GM19463 (cell line): ENCODE measurements at regions not wholly inside any gene's neighbourhood (a gene's known extent, or its start where the extent isn't known, plus 50 kb on each side); places are given as distances from the start of the nearest gene placed in this dataset.
"Not testable (repeated sequence)": the region's sequence is repeated elsewhere in the genome, so short reads cannot be mapped to it uniquely, and the experiment has no call there.

Source experiments
- ATAC-seq: cut with Tn5 transposase; IDR thresholded peaks from one replicate; pipeline ENCODE4 v1.9.1; 2021; ENCODE audit warnings: mild to moderate bottlenecking, moderate library complexity; ENCODE audit not compliant: unreplicated experiment

DNA sequence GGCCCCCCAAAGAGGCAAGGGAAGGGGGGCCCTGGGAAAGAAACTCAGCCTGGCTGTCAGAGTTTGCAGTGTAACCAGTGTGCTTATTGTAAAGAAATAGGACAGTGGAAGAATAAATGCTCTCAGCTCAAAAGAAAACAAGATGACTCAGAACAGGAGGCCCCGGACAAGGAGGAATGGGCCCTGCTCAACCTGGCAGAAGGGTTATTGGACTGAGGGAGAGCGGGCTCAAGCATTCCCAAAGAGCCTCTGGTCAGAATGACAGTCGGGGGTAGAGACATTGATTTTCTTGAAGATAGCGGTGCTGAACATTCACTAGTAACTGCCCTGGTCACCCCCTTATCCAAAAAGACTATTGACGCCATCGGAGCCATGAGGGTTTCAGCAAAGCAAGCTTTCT, 100.4 kb upstream of the OSBPL11 start:
- no peak for ATAC-seq

DNA sequence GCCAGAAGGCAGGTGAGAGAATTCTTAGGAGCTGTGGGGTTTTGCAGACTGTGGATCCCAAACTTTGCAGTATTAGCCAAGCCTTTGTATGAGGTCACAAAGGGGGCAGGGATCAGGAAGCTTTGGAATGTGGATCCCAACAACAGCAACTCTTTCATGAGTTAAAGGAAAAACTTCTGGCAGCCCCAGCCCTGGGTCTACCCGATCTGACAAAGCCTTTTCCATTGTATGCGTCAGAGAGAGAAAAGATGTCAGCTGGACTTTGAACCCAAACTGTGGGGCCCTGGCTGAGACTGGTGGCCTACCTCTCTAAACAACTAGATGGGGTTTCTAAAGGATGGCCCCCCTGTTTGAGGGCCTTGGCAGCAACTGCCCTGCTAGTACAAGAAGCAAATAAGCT, 101.8 kb upstream of the OSBPL11 start:
- not testable (repeated sequence) for ATAC-seq

DNA sequence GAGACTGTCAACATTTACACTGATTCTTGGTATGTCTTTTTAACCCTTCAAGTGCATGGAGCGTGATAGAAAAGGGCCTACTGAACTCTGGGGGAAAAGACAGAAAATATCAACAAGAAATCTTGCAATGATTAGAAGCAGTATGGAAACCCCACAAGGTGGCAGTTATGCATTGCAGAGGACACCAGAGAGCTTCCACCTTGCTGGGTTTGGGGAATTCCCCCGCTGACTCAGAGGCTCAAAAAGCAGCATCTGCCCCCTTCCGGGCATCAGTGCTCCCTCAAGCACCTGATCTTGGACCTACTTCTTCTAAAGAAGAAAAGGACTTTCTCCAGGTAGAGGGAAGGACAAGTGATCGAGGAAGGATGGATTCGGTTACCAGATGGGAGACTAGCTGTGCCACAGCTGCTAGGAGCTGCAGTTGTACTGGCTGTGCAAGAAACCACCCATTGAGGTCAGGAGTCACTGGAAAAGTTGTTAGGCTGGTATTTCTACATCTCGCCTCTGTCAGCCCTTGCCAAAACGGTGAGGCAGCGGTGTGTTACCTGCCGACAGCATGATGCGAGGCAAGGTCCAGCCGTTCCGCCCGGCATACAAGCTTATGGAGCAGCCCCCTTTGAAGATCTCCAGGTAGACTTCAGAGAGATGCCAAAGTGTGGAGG, 102.8 kb upstream of the OSBPL11 start:
- not testable (repeated sequence) for ATAC-seq

DNA sequence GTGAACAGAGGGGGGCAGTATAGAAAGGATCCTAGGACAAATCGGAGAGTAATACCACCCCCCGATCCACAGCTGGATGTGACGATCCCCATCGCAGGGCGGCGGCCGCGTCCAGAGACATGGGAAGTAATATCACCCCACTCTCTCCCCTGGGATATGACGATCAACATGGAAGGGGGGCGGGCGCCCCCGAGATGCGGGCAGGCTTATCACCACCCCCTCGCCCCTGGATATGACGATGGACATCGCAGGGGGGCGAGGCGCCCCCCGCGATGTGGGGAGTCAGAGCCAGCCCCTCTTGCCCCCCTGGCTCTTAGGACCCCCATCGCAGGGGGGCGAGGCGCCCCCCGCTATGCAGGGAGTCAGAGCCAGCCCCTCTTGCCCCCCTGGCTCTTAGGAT, 120.4 kb upstream of the OSBPL11 start:
- no peak for ATAC-seq

DNA sequence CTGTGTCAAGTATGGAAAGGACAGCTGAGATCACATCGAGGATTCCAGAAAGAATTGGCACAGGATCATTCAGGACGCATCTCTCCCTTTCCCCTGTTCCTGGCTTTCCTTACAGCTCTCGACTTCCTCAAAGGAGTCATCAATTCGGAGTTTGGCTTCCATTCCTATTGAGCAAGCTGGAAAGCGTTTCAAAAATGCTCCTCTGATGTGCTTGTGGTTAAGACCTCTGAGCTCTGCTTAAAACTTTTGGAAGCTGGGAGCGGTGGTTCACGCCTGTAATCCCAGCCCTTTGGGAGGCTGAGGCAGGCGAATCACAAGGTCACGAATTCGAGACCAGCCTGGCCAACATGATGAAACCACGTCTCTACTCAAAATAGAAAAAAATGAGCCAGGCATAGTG, 136.9 kb upstream of the OSBPL11 start:
- ATAC-seq = not testable (repeated sequence)

DNA sequence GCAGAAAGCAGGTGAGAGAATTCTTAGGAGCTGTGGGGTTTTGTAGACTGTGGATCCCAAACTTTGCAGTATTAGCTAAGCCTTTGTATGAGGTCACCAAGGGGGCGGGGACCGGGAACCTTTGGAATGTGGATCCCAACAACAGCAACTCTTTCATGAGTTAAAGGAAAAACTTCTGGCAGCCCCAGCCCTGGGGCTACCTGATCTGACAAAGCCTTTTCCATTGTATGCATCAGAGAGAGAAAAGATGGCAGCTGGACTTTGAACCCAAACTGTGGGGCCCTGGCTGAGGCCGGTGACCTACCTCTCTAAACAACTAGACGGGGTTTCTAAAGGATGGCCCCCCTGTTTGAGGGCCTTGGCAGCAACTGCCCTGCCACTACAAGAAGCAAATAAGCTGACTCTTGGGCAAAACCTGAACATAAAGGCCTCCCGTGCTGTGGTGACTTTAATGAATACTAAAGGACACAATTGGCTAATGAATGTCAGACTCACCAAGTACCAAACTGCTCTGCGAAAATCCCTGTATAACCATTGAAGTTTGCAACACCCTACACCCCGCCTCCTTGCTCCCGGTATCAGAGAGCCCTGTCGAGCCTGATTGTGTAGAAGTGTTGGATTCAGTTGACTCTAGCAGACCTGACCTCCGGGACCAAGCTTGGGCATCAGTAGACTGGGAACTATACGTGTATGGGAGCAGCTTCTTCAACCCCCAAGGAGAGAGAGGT, 146.9 kb upstream of the OSBPL11 start:
- not testable (repeated sequence) for ATAC-seq

DNA sequence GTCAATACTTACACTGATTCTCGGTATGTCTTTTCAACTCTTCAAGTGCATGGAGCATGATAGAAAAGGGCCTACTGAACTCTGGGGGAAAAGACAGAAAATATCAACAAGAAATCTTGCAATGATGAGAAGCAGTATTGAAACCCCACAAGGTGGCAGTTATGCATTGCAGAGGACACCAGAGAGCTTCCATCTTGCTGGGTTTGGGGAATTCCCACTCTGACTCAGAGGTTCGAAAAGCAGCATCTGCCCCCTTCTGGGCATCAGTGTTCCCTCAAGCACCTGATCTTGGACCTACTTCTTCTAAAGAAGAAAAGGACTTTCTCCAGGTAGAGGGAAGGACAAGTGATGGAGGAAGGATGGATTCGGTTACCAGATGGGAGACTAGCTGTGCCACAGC, 147.5 kb upstream of the OSBPL11 start:
- peak; percentile 62 for ATAC-seq

DNA sequence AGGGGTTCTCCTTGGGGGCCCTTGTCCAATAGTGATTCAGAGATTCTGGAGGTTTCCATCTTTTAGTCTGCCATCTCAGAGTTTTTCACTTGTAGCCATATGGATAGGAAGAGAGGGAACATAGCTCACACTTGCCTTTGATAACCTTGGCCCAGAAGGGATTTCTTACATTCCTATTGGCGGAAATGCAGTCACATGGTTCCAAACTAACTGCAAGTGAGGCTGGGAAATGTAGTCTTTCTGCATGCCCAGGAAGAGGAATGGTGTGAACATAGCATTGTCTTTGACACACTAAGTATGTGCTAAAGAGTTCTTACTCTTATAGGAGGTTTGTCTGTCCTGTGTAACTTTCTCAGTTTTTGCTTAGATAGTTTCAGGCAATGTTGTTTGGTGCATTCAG, 161.8 kb upstream of the OSBPL11 start:
- not testable (repeated sequence) for ATAC-seq

DNA sequence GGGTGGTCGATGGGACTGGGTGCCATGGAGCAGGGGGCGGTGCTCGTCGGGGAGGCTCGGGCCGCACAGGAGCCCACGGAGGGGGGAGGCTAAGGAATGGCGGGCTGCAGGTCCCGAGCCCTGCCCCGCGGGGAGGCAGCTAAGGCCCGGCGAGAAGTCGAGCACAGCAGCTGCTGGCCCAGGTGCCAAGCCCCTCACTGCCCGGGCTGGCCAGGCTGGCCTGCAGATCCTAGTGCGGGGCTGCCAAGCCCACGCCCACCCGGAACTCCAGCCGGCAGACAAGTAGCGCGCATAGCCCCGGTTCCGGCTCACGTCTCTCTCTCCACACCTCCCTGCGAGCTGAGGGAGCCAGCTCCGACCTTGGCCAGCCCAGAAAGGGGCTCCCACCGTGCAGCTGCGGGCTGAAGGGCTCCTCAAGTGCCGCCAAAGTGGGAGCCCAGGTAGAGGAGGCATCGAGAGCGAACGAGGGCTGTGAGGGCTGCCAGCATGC, 163.4 kb upstream of the OSBPL11 start:
- not testable (repeated sequence) for ATAC-seq

DNA sequence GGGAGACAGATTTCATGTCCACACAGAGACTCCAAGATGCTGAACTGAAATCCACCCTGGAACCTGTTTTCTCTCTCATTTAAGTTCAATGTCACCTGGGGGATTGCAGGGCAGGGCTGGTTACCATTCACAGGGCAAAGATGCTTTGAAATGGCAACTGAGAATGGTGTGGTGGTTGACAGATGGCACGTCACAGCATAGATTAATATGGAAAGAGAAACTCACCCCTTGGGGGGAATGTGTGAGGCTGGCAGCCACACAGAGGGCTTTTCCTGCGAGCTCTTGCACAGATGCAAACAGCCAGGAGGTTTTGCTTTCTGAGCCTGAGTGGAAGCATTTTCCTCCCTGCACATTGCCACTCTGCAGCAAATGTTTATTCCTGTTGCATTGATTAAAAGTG, 167.3 kb upstream of the OSBPL11 start:
- not testable (repeated sequence) for ATAC-seq

DNA sequence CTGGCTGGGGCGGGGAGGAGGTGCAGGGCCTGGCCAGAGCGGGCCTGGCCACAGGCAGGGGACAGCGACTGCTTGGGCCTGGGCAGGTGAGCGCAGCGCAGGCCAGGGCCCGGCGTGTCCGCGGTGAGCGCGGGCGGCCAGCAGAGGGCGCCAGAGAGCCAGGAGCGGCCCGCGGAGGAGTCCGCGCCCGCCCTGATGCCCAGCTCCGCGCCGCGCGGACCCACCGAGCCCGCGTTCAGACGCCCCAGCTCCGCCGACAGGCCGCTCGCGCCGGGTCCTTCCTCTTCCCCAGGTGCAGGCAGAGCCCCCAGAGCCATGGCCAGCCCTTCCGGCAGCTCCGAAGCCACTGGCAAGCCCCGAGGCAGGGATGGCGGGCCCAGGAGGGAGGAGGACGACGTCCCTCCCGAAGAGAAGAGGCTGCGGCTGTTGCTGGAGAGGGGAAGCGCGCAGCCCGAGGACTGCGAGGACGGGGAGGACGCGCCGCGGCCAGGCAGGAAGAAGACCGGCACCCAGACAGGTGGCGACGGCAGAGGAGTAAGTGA, 171.1 kb upstream of the OSBPL11 start:
- ATAC-seq = not testable (repeated sequence)

DNA sequence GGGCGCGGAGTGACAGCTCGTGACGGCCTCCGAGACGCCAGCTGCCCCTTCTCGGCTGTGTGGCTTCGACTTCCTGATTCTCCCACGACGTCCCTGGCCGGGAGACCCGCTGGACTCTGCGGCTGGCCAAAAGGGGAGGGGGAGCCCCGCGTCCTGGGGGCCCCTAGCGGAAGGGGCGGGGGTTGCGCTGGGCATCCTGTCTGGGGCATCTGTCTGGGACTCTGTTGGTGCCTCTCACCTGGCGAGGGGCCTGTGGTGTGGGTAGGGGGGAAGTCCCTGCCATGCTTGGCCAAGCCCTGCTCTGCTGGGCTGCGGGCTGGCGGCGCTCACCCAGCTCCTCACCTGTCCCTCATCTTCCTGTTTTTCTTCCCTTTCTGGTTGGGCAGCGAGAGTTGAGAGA, 171.6 kb upstream of the OSBPL11 start:
- ATAC-seq = not testable (repeated sequence)

DNA sequence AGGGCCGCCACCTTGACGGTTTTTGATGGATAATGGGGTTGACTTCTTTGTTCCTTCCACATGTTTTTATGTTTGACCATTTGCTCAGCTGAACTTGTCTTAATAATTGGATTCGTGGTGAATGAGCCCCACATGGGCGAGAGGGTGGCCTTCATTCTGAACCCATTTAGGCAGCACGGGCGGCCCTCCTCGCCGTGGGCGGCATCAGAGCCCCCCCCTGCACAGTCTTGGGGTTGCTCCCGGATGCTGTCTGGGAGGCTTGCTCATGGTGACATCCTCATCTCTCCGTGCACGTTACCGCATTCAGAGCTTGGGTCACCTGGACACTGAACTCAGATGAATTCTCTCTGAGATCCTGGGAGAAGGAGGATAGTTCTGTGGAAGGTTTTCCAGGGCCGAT, 172.3 kb upstream of the OSBPL11 start:
- no peak for ATAC-seq

DNA sequence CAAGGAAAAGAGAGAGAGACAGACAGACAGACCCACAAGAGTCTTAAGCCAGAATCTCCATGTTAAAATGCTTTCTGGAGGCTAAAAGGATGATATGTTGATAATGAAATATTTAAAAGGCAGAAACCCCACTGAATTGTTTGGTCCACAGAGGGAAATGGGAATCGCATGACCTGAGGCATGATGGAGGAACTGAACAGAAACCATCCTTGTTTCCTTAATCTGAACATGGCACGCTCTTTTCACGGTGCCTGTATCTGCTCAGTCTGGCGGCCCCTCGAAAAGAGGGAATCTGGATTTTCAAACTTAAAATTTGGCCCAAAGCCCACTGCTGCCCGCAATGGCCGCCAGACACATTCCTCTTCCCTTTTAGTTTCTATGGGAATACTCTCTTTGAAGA, 173.5 kb upstream of the OSBPL11 start:
- ATAC-seq = not testable (repeated sequence)

DNA sequence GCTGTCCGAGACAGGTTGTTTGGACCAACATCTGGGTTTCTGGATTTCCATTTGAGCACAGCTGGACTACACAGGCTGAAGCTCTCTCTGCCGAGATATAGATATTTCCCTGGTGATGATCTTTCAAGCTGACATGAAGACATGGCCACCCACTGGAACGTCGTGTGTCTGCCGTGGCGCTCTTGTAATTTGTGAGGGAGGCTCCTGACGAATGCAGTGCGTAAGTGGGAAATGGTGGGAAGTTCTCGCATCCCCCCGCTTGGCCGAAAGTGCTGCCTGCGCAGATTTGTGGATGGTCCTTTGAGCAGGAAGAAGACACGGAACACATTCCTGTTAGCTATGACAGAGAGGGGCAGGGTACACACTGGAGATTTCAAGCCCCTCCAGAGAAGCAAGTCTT, 176.2 kb upstream of the OSBPL11 start:
- ATAC-seq = not testable (repeated sequence)

DNA sequence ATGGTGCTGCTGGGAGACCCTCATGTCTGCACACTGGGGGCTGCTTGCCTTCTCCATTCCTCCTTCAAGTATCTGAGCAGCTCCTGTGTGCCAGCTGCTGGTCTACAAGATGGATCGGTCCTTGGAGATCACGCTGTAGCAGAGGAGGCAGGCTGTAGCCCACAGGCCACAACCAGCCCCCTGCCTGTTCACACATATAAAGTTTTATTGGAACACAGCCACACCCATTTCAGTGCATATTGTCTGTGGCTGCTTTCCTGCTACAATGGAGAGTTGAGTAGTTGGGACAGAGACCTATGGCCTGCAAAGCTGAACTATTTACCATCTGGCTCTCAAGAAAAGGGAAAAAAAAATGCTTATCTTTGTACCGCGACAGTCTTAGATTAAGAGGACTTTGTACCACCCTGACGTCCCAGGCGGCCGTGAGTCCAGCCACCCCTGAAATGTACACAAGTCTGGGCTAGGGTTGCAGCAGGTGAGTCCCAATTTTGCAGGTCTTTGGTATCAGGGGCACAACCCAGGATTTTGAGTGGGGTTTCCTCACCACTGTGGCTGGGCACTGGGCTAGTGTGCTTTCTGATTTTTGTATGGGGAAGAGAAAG, 179.2 kb upstream of the OSBPL11 start:
- not testable (repeated sequence) for ATAC-seq

DNA sequence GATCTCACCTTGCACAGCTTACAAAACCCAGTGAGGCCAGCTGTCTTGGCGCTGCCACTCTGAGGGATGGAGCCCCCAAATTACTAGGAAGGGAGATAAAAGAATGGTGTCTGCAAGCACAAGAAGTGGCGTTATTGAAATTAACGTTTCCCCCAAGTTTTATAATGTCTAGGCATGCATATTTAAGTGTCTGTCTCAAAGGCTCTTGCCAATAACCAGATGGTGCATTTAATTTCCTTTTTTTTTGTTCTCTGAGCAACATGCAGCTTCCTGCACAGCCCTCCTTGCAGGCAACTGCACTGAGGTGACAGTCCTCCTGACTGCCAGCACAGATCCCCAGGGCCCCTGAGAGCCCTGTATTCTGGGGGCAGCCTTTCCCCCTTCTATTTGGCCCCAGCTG, 179.8 kb upstream of the OSBPL11 start:
- not testable (repeated sequence) for ATAC-seq

DNA sequence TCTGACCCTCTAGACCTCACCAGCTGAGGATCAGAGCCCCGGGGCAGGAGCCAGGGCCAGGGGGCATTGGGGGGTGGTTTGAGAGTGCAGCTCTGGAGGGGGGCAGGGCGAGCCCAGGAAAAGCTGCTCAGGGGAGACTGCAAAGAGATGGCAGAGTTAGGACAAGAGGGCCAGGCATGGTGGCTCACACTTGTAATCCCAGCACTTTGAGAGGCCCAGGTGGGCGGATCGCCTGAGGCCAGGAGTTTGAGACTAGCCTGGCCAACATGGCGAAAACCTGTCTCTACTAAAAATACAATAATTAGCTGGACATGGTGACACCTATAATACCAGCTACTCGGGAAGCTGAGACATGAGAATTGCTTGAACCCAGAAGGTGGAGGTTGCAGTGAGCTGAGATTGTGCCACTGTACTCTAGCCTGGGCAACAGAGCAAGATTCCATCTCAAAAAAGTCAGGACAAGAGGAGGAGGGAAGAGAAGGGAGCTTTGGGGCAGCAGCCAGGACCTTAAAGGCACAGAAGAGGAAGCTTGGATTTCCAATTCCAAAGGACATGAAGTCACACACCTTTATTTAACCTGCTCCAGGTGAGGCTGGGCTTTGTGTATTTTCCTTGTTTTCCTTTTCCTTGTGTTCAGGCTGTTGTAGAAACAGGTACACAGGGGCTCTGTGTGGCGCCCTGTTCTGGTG, 180.5 kb upstream of the OSBPL11 start:
- not testable (repeated sequence) for ATAC-seq

DNA sequence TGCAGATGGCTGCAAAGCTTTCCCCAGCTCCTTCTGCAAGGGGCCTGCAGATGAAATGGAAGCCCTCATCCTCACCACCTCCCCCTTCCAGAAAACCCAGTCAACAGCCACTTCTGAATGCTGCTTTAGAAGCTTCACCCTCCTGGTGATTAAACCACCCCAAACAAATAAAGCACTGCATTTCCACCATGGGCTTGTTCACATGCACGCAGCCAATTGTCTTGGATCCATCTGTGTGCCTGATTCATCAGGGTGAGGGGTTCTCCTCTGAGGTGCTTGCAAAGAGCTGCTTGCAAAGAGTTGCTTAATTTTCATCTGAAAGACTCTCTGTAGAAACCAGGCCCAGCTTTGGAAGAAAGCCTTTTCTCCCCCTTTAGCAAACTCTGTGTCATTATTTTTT, 184.0 kb upstream of the OSBPL11 start:
- not testable (repeated sequence) for ATAC-seq

DNA sequence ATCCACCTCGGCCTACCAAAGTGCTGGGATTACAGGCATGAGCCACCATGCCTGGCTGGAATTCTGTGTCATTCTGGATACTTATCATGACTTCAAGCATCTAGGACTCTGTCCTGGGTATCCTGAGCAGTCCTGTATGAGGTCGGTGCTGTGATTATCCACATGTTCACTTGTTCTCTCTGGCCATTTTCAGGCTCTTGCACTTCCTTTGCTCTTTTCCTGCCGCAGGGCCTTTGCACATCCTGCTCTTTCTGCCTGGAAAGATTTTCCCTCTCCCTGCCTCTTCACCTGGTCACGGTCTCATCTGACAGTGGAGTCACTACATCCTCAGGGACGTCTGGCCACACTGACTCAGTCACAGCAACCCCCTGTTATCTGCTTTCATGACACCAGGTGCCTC, 184.6 kb upstream of the OSBPL11 start:
- not testable (repeated sequence) for ATAC-seq

DNA sequence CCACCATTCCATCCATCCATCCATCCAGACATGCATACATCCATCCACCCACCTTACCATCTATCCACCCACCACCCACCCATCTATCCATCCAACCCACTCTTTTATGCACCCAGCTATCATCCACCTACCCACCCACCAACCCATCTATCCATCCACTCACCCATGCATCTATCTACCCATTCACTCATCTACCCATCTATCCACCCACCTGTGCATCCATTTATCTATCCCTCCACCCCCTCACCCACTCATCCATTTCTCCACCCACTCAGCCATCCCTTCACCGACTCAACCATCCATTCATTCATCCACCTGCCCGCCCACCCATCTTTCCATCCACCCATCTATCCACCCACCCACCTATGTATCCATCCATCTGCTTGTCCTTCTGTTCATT, 186.4 kb upstream of the OSBPL11 start:
- ATAC-seq = not testable (repeated sequence)
